Prostate gland (tissue), 2 donors: ENCODE measurements at regions not wholly inside any gene's neighbourhood (a gene's known extent, or its start where the extent isn't known, plus 50 kb on each side); places are given as distances from the start of the nearest gene placed in this dataset.

Experiments
- CTCF ChIP-seq, 4 experiments: fragments of 200-600 bp in 2 of 4; fragments of 450-650 bp in 2 of 4; sonication (generic) in 2 of 4; IDR thresholded peaks; 1 replicate in 3 of 4; 2 replicates in 1 of 4; pipeline ENCODE4 v1.5.1; 2016 to 2019; ENCODE audit warnings: antibody characterized with exemption in 4 of 4, mild to moderate bottlenecking in 2 of 4, moderate library complexity in 2 of 4
- POLR2AphosphoS5 ChIP-seq: sonication (generic); formaldehyde crosslinking; IDR thresholded peaks from one replicate; pipeline ENCODE4 v1.6.1; 2017; ENCODE audit warnings: antibody characterized with exemption

- no peak for TF ChIP-seq POLR2AphosphoS5
- TF ChIP-seq CTCF (IDR thresholded peaks at IDR 0.05) = no peak
Measured at GRCh38 chr12:115267891-115268290, 583.9 kb upstream of the TBX3 start.
